Adrenal gland (tissue), 9 donors: ENCODE measurements at regions not wholly inside any gene's neighbourhood (a gene's known extent, or its start where the extent isn't known, plus 50 kb on each side); places are given as distances from the start of the nearest gene placed in this dataset.

ENCODE experiments used
- DNase-seq, 7 donors: peaks; one replicate each; pipeline ENCODE4 v3.0.0-alpha.2; 2019 to 2020
- H3K27ac ChIP-seq, 5 donors: fragments of 200-600 bp; sonication (generic) in 4 of 5; 1 replicate in 3 of 5; 2 replicates in 2 of 5; pipeline versions ENCODE4 v1.5.1 to v1.8.0; 2016 to 2020; ENCODE audit warnings: mild to moderate bottlenecking in 1 of 5
- H3K27me3 ChIP-seq: fragments of 200-600 bp; 2 replicates; pipeline ENCODE4 v1.8.0; 2021
- H3K36me3 ChIP-seq, 2 donors: fragments of 200-600 bp; replicated peaks in 1 of 2; 1 replicate in 1 of 2; 2 replicates in 1 of 2; pipeline versions ENCODE4 v1.5.1 to v1.8.0; 2018 to 2022
- H3K4me1 ChIP-seq, 2 donors: fragments of 200-600 bp; replicated peaks in 1 of 2; 1 replicate in 1 of 2; 2 replicates in 1 of 2; pipeline versions ENCODE4 v1.5.1 to v1.8.0; 2018 to 2021
- H3K4me3 ChIP-seq, 4 donors: fragments of 200-600 bp; sonication (generic) in 3 of 4; one replicate each; pipeline ENCODE4 v1.5.1; 2016 to 2018
- H3K9me3 ChIP-seq, 3 donors: fragments of 200-600 bp; sonication (generic) in 1 of 3; replicated peaks in 1 of 3; 1 replicate in 2 of 3; 2 replicates in 1 of 3; pipeline versions ENCODE4 v1.5.1 to v1.8.0; 2016 to 2021
- CTCF ChIP-seq, 6 experiments: fragments of 450-650 bp in 4 of 6; fragments of 200-600 bp in 2 of 6; sonication (generic) in 1 of 6; IDR thresholded peaks; 1 replicate in 5 of 6; 2 replicates in 1 of 6; pipeline versions ENCODE4 v1.5.1 to v1.8.0; 2016 to 2021; ENCODE audit warnings: antibody characterized with exemption in 6 of 6, mild to moderate bottlenecking in 2 of 6, moderate library complexity in 1 of 6
- POLR2A ChIP-seq, 2 donors: fragments of 450-650 bp; IDR thresholded peaks; one replicate each; pipeline ENCODE4 v1.6.1; 2017; ENCODE audit warnings: antibody characterized with exemption in 2 of 2, mild to moderate bottlenecking in 2 of 2, moderate library complexity in 1 of 2
- WGBS, 4 donors: extraction: QIAGEN DNeasy Blood & Tissue Kit in 2 of 4; methylation state at CpG; one replicate each; pipeline versions ENCODE4 v1.1.5 to v1.1.7; 2013 to 2017; 5-methylcytosine and 5-hydroxymethylcytosine counted together
- intact Hi-C, 2 donors: fragments of 100-400 bp; cut with DNase I; formaldehyde crosslinking; loops; one replicate each; pipeline versions ENCODE4 v1.14.1 to v1.15.0; 2022 to 2023
- donor health status: healthy with polysubstance abuse.
- donor health status: Bipolar disorder and iron deficiency.
- donor health status: DM: yes; HTN: yes; CAD: no.
- donor health status: DM: no; HTN: no; CAD: no.
- donor health status: DM: no; HTN: no; CAD: no.

DNA sequence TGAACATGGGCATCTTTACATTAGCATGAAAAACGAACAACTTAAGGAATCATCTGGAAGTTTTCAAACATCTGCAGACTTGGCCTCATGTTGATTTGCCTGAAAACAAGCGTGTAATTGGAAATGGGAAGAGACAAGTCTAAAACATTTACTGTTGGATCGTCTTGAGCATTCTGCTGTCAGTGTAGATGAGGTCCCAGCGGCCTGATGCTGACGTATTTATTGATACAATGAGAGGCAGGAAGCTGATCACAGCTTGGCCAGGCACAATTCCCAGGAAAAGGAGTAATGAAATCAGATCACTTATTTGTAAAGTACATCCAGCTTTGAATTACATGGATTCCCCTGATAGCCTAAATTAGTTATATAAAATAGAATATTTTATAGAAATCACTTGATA is 210.6 kb downstream of the CLCN4 start:
- Histone ChIP-seq H3K27me3 (no peaks in the 10 kb centered on the region), H3K9me3 (no peaks in the 10 kb centered on the region), H3K27ac (no peak overlapping the region), H3K4me1 (no peaks in the 10 kb centered on the region), H3K36me3 (no peaks in the 10 kb centered on the region), H3K4me3 (no peak overlapping the region)
- WGBS, 4 donors: 62 to 83% (median 70%) methylated on average over 5 of the region's 5 CpGs
- no peak for TF ChIP-seq CTCF (IDR thresholded peaks at IDR 0.05)
- TF ChIP-seq POLR2A (IDR thresholded peaks at IDR 0.05): no peak
- intact Hi-C loops: no loop called here
- no peak for DNase-seq

DNA sequence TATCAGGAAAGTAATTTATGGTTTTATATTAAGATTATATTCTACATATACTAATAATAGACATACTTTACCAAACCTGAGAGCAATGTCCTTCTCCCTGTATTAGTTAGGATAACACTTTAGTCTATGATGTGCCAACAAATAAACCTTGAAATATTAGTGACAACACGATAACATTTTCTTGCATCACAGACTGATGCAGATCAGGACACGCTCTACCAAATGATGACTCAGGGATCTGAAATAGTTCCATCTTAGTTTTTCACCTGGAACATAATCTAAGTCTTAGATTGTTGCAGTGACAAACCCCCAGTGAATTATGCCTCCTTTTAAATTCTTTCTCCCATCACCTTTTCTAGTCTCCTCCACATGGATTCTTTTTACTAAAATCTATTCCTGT is 214.2 kb downstream of the CLCN4 start:
- Histone ChIP-seq H3K27ac (no peak overlapping the region), H3K36me3 (no peaks in the 10 kb centered on the region), H3K27me3 (no peaks in the 10 kb centered on the region), H3K4me1 (no peaks in the 10 kb centered on the region), H3K9me3 (no peaks in the 10 kb centered on the region), H3K4me3 (no peak overlapping the region)
- no peak for DNase-seq
- intact Hi-C loops: no loop called here
- 33 to 77% (median 61%) methylated on average over 1 to 2 of the region's 2 CpGs for WGBS, 4 donors
- TF ChIP-seq POLR2A (IDR thresholded peaks at IDR 0.05): no peak
- TF ChIP-seq CTCF (IDR thresholded peaks at IDR 0.05): no peak

GRCh38 chrX:10377427-10377826 is 220.7 kb downstream of the CLCN4 start:
- no peak overlapping the region for H3K4me3 ChIP-seq
- no peak for TF ChIP-seq CTCF (IDR thresholded peaks at IDR 0.05)
- no peak for TF ChIP-seq POLR2A (IDR thresholded peaks at IDR 0.05)
- intact Hi-C loops: no loop called here
- no peaks in the 10 kb centered on the region for H3K4me1 ChIP-seq
- DNase-seq: no peak
- H3K9me3 ChIP-seq: no peaks in the 10 kb centered on the region
- no peaks in the 10 kb centered on the region for H3K36me3 ChIP-seq
- no peaks in the 10 kb centered on the region for H3K27me3 ChIP-seq
- H3K27ac ChIP-seq: no peak overlapping the region

DNA sequence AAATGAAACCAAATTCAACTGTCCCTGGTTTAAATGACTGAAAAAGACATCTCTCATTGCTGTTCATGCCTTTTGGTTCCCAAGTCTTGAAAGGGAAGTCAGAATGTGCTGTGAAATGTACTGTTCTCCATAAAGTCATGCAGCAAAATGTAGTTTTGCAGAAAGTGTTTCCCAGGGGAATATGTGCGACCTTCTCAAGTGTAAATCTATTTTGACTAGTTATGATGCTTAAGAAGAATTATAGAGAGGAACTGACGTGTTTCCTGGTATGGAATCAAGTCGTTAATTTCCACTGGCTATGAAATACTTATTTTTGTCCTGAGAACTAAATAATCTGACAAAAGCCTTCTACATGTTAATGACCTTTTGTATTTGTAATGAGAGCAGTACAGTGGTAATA is 223.1 kb downstream of the CLCN4 start:
- TF ChIP-seq POLR2A (IDR thresholded peaks at IDR 0.05): no peak
- TF ChIP-seq CTCF (IDR thresholded peaks at IDR 0.05): no peak
- 25 to 29% (median 28%) methylated on average over 3 of the region's 3 CpGs for WGBS, 4 donors
- H3K27ac ChIP-seq: no peak overlapping the region

More for the DNA sequence above, 223.1 kb downstream of the CLCN4 start:
- Histone ChIP-seq H3K9me3 (no peaks in the 10 kb centered on the region), H3K36me3 (no peaks in the 10 kb centered on the region), H3K4me3 (no peak overlapping the region), H3K27me3 (no peaks in the 10 kb centered on the region), H3K4me1 (no peaks in the 10 kb centered on the region)
- intact Hi-C loops: no loop called here
- no peak for DNase-seq
